Upper lobe of right lung (tissue), 1 donor: ENCODE measurements at regions not wholly inside any gene's neighbourhood (a gene's known extent, or its start where the extent isn't known, plus 50 kb on each side); places are given as distances from the start of the nearest gene placed in this dataset.

ENCODE experiments used
- ATAC-seq: fragments of 200-7000 bp; cut with Tn5 transposase; one replicate; pipeline ENCODE4 v1.9.1; 2020; ENCODE audit warnings: mild to moderate bottlenecking, moderate library complexity
- DNase-seq: peaks from one replicate; pipeline ENCODE4 v3.0.0-alpha.2; 2020
- H3K27ac ChIP-seq: fragments of 200-600 bp; one replicate; pipeline ENCODE4 v1.8.0; 2022
- H3K27me3 ChIP-seq: fragments of 200-600 bp; one replicate; pipeline ENCODE4 v1.8.0; 2022; ENCODE audit warnings: mild to moderate bottlenecking
- H3K36me3 ChIP-seq: fragments of 200-600 bp; one replicate; pipeline ENCODE4 v1.8.0; 2022
- H3K4me1 ChIP-seq: fragments of 200-600 bp; one replicate; pipeline ENCODE4 v1.8.0; 2022
- H3K4me3 ChIP-seq: fragments of 200-600 bp; one replicate; pipeline ENCODE4 v1.8.0; 2022; ENCODE audit warnings: mild to moderate bottlenecking
- H3K9me3 ChIP-seq: fragments of 200-600 bp; one replicate; pipeline ENCODE4 v1.8.0; 2022
- intact Hi-C: fragments of 100-400 bp; cut with DNase I; formaldehyde crosslinking; loops from one replicate; pipeline ENCODE4 v1.11.0; 2022
- TF ChIP-seq, protein P1 (sequence below): fragments of 200-600 bp; IDR thresholded peaks from one replicate; pipeline ENCODE4 v1.8.0; 2022; ENCODE audit warnings: antibody characterized with exemption
- donor health status: DM: no; HTN: yes; CAD: no; lungs with severe emphysema.

DNA sequence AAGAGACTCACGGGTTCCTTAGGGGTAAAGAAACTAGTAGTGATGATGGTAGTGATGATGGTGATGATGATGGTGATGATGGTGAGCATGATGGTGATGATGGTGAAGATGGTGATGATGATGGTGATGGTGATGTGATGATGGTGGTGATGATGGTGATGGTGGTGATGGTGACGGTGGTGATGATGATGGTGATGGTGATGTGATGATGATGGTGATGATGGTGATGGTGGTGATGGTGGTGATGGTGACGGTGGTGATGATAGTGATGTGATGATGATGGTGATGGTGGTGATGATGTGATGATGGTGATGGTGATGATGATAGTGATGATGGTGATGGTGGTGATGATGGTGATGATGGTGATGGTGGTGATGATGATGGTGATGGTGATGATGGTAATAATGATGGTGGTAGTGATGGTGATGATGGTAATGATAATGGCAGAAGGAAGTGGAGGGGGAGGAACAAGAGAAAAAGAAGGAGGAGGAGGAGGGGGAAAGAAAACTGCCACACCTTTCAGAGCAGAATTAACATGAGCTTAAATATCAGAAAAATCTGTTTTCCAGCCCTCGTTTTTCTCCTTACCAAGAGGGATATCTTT lies 85.5 kb downstream of the FZD10 start:
- intact Hi-C loops = no loop called here
- DNase-seq (no peak), ATAC-seq (no peak)
- Histone ChIP-seq H3K36me3 (no peaks in the 10 kb centered on the region), H3K27ac (no peak overlapping the region), H3K4me3 (no peak overlapping the region), H3K4me1 (no peaks in the 10 kb centered on the region), H3K27me3 (no peaks in the 10 kb centered on the region), H3K9me3 (no peaks in the 10 kb centered on the region)
- TF ChIP-seq, protein P1, sequence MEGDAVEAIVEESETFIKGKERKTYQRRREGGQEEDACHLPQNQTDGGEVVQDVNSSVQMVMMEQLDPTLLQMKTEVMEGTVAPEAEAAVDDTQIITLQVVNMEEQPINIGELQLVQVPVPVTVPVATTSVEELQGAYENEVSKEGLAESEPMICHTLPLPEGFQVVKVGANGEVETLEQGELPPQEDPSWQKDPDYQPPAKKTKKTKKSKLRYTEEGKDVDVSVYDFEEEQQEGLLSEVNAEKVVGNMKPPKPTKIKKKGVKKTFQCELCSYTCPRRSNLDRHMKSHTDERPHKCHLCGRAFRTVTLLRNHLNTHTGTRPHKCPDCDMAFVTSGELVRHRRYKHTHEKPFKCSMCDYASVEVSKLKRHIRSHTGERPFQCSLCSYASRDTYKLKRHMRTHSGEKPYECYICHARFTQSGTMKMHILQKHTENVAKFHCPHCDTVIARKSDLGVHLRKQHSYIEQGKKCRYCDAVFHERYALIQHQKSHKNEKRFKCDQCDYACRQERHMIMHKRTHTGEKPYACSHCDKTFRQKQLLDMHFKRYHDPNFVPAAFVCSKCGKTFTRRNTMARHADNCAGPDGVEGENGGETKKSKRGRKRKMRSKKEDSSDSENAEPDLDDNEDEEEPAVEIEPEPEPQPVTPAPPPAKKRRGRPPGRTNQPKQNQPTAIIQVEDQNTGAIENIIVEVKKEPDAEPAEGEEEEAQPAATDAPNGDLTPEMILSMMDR = no peak

DNA sequence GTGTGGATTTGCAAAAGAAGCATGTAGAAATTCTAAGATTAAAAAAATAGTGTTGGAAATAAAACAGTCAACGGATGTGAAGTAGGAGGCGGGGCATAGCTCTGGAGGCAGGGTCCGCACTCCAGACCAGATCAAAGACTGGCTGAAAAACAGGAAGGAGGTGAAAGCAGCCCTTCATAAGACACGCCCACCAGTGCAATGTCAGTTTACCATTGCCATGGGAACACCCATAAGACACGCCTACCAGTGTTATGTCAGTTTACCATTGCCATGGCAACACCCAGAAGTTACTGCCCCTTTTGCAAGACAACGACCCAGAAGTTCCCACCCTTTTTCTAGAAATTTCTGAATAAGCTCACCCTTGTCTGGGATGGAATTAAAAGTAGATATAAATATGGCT lies 87.1 kb downstream of the FZD10 start:
- no peak overlapping the region for H3K27ac ChIP-seq
- no peaks in the 10 kb centered on the region for H3K9me3 ChIP-seq
- ATAC-seq (no peak), DNase-seq (no peak)
- TF ChIP-seq, protein P1 = no peak
- no peak overlapping the region for H3K4me3 ChIP-seq
- H3K27me3 ChIP-seq = no peaks in the 10 kb centered on the region
- no peaks in the 10 kb centered on the region for H3K4me1 ChIP-seq
- H3K36me3 ChIP-seq = no peaks in the 10 kb centered on the region
- intact Hi-C loops = no loop called here

DNA sequence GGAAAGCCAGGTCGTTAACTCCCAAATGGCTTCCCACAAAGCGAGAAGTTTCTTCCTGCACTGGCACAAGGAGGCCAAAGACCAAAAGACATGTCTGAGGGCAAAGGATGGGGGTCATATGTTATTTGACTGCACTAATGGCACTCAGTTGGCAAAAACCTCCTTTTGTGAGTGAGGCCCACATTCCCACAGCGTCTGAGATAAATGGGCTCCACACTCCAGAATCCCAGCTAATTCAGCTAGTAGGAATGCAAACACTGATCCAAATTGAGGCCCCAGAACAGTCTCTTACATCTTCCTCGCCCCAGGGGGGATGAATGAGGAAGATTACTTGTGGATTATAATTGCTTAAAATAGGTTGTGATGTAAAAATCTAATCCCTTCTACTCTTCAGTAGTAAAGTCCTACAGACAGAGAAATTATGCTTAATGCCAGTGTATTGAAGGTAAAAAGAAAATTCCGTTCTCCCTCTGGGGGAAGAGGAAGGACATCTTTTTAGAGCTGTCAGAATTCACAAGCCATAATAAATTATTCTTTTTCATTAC lies 86.4 kb upstream of the PIWIL1 start:
- no peak for ATAC-seq
- TF ChIP-seq, protein P1 = no peak

DNA sequence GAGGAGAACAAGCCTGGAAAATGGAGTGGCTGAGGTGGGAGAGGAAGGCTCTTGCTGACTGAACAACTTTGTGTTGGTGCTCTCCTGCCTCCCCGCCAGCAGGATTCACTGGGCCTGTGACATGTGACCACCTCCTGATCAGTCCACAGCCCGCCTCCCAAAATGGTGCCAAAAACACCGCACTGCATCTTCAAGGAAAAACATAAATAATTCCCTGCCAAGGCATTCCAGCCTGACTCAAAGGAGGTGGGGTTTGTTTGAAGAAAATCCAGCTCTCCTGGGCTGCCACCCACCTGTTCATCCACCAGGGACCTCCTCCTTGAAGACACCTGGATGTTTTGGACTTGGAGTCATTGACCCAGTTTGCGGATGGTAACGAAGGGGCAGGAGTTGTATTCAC lies 83.8 kb upstream of the PIWIL1 start:
- no peak for ATAC-seq
- TF ChIP-seq, protein P1 = no peak
- intact Hi-C loops = no loop called here
- H3K4me3 ChIP-seq = no peak overlapping the region
- no peaks in the 10 kb centered on the region for H3K4me1 ChIP-seq
- no peak for DNase-seq
- no peaks in the 10 kb centered on the region for H3K36me3 ChIP-seq
- H3K27ac ChIP-seq = no peak overlapping the region
- no peaks in the 10 kb centered on the region for H3K27me3 ChIP-seq
- no peaks in the 10 kb centered on the region for H3K9me3 ChIP-seq

More for the DNA sequence above, 86.4 kb upstream of the PIWIL1 start:
- no peak overlapping the region for H3K27ac ChIP-seq
- no peaks in the 10 kb centered on the region for H3K9me3 ChIP-seq
- DNase-seq = no peak
- H3K4me3 ChIP-seq = no peak overlapping the region
- H3K36me3 ChIP-seq = no peaks in the 10 kb centered on the region
- H3K27me3 ChIP-seq = no peaks in the 10 kb centered on the region
- H3K4me1 ChIP-seq = no peaks in the 10 kb centered on the region
- intact Hi-C loops = no loop called here

DNA sequence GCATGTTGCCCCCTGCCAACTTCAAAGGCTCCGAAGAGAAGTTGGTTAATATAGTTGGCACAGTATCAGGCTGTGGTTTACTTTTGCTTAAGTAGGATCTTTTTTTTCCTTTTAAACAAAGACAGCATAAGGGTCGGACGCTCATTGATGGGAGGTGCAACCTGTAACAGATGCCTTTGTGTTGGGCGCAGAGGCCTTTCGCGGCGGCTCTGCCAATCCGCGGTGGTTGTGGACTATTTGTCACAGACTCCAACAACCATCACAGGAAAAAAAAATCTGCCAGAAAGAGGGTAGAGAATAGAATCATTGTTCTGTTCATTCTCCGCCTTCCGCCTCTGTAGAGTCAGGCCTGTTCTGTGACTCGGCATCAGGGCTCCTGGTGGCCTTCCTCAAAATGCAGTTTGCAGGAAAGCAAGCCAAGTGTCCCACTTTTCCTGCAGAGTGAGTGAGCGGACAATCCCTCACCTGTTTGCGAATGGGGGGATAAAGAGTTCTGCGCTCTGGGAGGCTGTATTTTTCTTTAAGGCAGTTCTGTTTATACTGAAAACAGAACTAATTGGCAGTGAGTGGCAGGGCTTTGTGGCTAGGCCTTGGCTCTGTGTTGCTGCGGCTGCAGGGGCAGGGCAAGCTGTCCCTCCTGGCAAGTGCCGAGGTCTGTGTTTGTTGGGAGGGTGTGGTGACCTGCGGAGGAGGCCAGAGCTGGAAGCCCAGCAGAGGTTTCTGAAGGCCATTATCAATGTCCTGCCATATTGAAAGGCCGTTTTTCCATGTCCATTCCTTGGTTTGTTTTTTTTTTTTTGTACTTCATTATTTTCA lies 83.0 kb upstream of the PIWIL1 start:
- H3K27me3 ChIP-seq = no peaks in the 10 kb centered on the region
- H3K36me3 ChIP-seq = no peaks in the 10 kb centered on the region
- no peak for DNase-seq
- H3K9me3 ChIP-seq = no peaks in the 10 kb centered on the region
- no peak overlapping the region for H3K27ac ChIP-seq
- intact Hi-C loops = no loop called here
- H3K4me1 ChIP-seq = no peaks in the 10 kb centered on the region
- TF ChIP-seq, protein P1 = no peak
- no peak overlapping the region for H3K4me3 ChIP-seq
- no peak for ATAC-seq
